MM.1S (cell line): ENCODE measurements at regions not wholly inside any gene's neighbourhood (a gene's known extent, or its start where the extent isn't known, plus 50 kb on each side); places are given as distances from the start of the nearest gene placed in this dataset.

Experiments
- CTCF ChIP-seq: fragments of 300-600 bp; sonication (generic); IDR thresholded peaks from 2 replicates; pipeline ENCODE4 v1.5.1; 2016; ENCODE audit warnings: antibody characterized with exemption, low read length, mixed read lengths
- EZH2 ChIP-seq: fragments of 300-600 bp; sonication (generic); optimal IDR thresholded peaks from 2 replicates; pipeline ENCODE3; 2017; ENCODE audit warnings: low read depth, mild to moderate bottlenecking, antibody characterized with exemption, low read length, mixed read lengths

GRCh38 chr5:17432569-17432968, 65.5 kb upstream of the TAF11L2 start:
- TF ChIP-seq CTCF (no peak), EZH2 (no peak)
